HG02973 (cell line): ENCODE measurements at regions not wholly inside any gene's neighbourhood (a gene's known extent, or its start where the extent isn't known, plus 50 kb on each side); places are given as distances from the start of the nearest gene placed in this dataset.
"Not testable (repeated sequence)": the region's sequence is repeated elsewhere in the genome, so short reads cannot be mapped to it uniquely, and the experiment has no call there.

Experiments
- ATAC-seq: cut with Tn5 transposase; IDR thresholded peaks from one replicate; pipeline ENCODE4 v1.9.1; 2021; ENCODE audit warnings: moderate library complexity; ENCODE audit not compliant: unreplicated experiment

DNA sequence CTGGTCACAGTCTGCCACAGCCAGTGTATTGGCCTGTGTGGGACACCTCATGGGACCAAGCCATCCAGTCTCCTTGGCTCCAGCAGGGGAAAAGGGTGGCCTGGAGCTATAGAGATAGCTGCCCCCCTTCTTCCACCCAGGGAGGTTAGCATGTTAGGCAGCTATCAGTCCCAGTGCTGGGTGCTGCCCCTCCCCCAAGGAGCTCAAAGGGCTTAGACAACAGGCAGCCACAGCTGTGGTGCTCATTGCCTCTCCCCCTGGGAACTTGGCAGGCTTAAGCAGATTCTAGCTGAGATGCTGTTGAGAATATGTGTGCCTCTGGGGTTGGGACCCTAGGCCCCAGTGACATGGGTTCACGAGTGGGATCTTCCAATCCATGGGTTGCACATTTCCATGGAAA, 226.0 kb upstream of the PTGER4 start:
- ATAC-seq, result no peak

DNA sequence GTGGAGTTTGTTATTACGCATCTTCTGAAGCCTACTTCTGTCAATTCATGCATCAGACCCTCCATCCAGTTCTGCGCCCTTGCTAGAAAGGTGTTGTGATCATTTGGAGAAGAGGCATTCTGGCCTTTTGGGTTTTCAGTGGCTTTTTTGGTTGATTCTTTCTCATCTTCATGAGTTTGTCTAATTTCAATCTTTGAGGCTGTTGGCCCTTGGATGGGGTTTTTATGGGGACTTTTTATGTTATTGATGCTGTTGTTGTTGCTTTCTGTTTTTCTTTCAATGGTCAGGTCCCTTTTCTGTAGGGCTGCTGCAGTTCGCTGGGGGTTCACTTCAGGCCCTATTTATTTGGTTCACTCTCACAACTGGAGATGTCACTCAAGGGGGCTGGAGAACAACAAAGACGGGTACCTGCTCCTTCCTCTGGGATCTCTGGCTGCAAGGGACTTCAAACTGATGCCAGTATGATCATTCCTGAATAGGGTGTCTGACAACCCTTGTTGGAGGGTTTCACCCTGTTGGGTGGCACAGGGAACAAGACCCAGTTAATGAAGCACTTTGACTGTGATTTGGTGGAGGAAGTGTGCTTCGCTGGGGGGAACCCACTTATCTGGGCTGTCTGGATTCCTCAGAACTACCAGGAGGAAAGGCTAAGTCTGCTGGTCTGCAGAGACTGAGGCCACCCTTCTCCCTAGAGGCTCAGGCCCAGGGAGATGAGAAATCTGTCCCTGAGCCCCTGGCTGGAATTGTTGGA, 226.7 kb upstream of the PTGER4 start:
- no peak for ATAC-seq

DNA sequence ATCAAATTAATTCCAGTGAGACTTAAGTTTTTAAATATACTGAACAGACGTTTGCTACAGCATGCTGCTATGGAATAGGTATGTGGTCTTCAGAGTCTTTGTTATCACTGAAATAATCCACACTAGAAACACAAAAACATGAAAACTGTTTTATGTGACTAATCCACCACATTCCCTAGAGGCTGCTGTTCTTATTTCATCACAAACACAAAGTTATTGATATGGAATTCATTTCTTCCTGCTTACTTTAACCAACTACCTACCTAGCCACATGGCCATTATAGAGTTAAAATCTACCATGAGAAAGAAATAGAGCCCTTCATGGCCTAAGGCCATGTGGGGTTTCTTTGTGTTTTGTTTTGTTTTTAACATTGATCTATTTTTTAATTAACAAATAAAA, 232.3 kb upstream of the PTGER4 start:
- ATAC-seq, result no peak

DNA sequence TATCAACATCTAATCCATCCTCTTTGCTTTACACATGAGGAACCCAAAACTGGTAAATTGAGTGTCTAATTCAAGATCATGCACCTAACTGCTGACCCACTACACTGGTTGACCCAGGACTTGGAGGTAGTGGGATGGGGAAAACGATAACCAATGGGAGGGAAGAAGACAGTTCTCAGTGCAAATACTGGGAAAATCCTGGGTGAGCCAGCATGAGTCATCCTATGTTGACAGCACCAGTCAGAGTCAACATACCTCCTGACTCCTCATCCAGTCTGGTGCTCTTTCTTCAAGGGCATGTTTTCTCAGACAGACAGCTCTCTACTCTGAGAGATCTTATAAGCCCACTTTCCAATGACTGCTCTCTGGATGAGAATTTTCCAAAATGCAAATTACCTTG, 232.8 kb upstream of the PTGER4 start:
- no peak for ATAC-seq

DNA sequence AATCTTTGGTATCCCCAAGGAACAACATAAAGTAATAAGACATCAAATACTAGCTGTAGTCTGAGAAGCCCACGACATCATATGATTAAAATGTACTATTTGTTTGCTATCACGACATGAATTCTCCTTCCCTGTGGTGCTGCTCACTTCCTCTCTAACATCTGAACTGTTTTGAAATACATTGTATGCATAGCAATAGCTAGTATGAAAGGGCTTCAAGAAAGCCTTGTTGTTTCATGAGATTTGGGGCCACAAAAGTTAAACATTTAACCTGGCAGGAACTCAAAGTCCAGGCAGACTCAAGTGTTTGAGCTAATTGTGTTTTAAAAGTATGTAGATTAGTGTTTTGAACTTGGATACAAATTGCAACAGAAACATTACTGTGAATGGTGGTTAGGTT, 237.4 kb upstream of the PTGER4 start:
- peak; percentile 46 for ATAC-seq

DNA sequence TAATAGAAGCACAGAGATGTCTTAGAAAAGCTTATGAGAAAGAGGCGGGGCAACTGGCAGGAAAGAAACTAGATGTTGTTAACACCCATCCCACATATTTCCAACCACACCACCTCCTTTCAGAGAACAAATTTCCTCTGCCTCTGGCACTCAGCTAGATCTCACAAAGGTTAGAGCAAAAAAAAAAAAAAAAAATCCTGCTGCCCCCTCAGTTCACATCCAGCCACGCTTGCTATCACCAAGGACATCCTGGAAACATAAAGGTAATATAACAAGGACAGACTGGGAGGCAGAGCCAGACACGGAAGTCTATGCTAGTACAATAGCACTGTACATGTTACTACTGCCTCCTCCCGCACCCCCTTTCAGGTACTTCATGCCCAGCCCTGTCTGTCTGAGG, 238.0 kb upstream of the PTGER4 start:
- no peak for ATAC-seq

DNA sequence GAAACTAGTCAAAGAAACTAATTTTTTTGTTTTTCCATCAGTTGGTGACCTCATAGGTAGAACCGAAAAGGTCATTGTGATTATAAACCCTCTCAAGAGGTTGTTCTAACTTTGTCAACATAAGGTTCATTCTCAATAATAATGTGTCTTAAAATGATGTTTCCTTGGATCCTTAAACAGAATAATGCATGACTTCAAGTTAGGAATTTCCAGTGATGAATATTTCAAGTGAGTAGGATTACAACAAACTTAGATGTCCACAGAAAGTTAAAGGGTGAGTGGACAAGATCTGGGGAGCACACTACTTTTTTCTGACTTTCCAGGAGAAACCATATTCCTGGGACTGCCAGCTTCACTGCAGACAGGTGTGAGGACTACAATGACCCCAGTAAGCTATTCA, 239.0 kb upstream of the PTGER4 start:
- ATAC-seq, result no peak

DNA sequence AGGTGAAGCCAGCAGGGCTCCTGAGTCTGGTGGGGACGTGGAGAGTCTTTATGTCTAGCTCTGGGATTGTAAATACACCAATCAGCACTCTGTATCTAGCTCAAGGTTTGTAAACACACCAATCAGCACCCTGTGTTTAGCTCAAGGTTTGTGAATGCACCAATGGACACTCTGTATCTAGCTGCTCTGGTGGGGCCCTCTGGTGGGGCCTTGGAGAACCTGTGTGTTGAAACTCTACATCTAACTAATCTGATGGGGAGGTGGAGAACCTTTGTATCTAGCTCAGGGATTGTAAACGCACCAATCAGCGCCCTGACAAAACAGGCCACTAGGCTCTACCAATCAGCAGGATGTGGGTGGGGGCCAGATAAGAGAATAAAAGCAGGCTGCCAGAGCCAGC, 240.6 kb upstream of the PTGER4 start:
- not testable (repeated sequence) for ATAC-seq

DNA sequence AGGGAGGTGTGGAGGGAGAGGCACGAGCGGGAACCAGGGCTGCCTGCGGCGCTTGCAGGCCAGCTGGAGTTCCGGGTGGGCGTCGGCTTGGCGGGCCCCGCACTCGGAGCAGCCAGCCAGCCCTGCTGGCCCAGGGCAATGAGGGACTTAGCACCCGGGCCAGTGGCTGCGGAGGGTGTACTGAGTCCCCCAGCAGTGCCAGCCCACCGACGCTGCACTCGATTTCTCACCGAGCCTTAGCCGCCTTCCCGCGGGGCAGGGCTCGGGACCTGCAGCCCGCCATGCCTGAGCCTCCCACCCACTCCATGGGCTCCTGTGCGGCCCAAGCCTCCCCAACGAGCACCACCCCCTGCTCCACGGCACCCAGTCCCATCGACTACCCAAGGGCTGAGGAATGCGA, 241.1 kb upstream of the PTGER4 start:
- ATAC-seq, result not testable (repeated sequence)

DNA sequence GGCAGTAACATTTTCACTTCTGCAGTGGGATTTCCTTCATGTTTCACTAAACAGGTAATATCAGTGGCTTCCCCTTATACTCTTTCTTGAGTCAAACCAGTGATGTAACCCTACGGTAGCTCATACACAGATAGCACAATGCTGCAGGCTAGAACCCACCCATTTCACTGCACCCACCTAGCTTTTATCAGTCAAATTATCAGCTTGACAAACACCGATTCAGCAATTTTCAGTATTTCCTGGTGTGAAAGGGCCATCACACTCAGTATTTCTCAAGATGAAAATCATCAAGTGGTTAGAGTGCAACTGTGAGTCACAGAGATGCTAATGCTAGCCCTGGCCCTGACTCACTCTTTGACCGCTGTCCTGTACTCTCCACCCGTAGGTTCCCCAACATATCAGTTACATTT, 242.3 kb upstream of the PTGER4 start:
- ATAC-seq, result peak; percentile 61

DNA sequence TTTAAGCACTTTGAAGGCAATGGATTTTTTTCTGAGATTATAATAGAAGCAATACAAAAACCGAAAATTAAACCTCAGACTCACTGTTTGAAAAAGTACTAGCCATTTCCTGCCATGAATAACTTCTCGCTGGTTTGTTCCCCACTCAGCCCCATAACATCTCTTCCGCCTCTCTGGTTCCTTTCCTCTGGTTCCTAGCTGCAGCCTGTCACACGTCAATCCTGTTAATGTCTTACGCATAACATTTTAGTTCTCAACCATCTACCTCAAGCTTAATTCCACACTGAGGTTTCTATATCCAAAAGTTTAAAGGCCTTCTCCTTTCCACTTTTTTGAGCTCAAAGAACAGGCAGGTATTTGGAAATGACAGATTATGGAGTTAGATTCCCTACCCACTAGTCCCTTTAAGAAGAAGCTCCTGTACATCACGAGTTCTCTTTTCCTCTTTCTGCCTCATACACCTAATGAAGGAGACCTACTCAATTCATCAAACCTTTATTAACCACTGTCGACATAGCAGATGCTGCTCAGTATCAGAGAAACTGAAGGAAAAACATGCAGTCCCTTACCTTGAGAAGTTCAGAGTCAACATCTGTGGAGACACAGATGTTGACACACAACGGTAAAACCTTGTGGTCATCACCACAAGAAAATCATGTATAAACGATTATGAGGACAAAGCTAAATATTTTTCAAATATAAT, 243.0 kb upstream of the PTGER4 start:
- ATAC-seq, result peak; percentile 62

DNA sequence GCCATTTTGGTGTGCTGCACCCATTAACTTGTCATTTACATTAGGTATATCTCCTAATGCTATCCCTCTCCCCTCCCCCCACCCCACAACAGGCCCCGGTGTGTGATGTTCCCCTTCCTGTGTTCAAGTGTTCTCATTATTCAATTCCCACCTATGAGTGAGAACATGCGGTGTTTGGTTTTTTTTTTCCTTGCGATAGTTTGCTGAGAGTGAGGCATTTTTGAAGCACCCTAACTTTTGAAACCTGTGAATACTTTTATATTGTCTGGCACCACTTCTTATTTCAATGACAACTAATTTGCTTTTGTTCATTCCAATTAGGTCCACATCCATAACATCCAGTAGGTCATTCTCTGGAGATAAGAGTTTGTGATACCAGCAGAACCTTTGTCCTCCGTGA, 244.0 kb upstream of the PTGER4 start:
- ATAC-seq, result not testable (repeated sequence)

DNA sequence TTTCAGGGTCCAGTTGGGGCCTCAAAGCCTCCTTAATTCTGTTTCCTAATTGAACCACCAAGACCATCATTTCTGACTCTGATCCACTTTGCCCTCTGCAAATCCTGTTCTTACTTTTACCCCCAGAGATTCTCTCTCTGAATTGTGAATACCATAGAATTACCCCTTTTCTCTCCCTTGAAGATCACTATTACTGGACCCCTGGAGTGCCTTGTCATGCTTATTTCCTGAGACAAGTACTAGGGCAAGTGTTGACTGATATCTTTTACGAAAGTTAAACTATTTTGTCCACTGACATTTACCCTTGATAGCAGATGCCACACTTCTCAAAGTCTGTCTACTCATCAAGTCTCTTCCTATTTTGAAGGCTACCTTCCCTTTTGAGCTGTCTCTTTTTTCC, 246.9 kb upstream of the PTGER4 start:
- no peak for ATAC-seq

DNA sequence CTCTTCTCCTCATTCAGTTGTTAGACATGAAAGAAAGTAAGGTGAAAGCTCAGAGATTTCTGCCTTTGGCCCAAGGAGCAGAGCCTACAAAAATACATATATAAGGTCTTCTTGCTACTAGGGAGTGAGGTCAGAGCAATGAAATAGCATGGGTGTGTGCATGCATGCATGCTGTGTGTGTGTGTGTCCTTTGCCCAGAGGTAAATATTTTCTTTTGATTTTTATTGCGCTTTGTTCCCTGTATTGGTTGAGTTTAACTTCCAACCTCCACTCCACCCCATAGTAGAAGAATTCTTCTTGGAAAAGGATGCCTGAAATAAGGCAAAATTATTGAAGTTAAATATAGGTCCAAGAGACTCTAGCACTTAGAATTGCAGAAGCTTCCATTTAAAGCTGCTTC, 248.0 kb upstream of the PTGER4 start:
- ATAC-seq, result no peak

DNA sequence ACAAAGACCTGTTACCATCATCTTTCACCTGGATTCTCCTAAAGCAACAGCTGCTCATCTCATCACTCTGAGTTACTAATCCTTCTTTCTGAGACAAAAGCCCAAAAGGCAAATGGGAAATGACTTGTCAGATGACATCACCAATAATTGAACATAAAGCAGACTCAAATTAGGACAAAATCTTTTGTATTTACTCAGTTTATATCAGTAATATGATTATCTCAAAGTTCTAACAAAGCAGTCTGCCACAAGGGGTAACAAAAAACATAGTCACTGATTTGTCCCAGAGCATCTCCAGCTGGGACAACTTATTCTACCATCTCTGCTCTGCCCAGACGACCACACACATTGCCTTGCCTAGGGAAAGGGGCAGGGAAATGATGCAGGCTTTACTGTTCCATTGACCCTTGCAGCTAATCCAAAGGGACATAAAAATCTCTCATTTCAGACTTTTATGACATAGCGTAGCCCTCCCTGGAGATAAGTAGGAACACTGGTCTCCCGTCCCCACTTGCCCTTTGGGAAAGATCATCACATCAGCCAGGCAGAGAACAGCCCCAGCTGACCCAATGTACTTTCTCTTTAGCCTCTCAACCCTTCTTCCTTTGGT, 249.5 kb upstream of the PTGER4 start:
- no peak for ATAC-seq

DNA sequence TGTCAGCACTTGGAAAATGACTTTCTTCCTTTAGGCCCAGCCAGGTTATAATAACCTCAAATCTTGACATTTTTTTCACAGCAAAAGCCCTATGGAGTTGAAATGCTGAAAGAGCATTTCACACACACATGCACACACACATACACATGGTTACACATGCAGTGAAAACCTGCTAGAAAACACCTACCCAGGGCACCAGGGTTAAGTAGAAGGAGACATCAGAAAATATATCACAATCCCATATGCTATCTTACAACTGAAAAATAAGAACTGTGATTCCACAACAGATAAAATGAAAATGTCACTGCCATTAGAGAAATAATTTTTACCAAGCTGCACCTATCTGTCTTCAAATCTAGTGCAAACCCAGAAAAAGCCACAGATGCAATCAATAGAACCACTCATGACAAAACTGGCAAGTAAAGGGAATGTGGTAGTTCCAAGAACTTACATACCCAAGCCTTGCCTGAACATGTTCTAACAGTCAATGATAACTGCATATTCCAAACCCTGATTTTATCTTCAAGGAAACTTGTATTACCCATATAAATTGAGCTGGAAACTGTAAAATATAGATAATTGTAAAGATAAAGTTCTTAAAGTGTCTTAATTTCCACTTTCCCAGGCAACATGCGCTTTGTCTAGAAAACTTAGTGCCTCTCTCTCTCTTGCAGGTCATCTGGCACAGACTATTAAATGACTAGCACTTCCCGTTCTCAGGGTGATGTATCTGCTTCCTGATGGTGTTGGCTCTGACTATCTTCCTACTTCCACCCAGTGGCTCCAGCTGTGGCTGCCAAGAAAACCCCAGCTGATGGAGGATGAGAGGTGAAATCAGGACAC, 250.2 kb upstream of the PTGER4 start:
- no peak for ATAC-seq

DNA sequence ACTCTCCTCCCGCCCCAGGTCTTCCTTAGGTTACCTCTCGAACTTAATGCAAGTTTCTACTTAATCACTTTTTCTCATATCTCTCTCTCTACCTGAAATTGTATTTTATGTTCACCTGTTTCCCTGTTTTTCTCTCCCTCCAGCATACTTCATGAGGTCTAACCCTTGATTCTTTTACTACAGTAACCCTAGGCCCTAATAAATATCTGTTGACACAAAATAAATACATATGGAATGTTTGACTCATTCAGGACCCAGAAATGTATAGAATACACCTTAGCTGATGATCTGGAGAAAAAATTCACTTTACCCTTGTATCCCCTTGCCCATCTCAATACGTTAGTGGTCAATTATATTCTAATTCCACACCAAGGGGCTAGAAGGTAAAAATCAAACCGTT, 250.9 kb upstream of the PTGER4 start:
- ATAC-seq, result no peak

DNA sequence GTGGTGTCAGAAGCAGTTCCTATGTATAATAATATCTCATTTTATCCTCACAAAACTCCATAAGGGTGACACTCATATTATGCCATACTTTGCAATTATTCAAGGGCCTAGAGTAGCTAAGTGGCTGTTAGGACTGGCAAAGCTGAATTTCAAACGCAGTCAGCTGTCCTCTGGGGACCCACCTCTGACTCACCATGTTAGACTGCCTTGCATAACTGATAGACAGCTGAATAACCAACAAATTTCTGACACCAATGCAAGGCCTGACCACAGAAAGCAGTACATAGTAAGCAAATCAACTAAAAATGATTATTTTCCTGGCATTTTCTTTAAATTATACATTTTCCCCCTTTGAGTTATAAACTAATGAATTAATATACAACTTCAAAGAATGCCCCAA, 251.6 kb upstream of the PTGER4 start:
- ATAC-seq, result no peak

DNA sequence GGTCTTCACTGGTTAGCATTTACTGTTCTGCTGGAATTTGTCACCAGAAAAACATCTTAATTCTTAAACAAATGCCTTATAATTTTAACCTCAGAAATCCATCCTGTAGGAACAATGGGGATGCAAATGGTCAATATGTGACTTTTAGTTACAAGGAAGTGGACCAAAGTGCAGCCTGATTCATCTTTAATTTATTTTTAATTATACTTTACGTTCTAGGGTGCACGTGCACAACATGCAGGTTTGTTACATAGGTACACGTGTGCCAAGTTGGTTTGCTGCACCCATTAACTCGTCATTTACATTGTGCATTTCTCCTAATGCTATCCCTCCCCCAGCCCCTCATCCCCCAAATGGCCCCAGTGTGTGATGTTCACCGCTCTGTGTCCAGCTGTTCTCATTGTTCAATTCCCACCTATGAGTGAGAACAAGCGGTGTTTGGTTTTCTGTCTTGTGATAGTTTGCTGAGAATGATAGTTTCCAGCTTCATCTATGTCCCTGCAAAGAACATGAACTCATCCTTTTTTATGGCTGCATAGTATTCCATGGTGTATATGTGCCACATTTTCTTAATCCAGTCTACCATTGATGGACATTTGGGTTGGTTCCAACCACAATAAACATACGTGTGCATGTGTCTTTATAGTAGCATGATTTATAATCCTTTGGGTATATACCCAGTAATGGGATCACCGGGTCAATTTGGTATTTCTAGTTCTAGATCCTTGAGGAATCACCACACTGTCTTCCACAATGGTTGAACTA, 262.5 kb upstream of the PTGER4 start:
- ATAC-seq, result not testable (repeated sequence)

DNA sequence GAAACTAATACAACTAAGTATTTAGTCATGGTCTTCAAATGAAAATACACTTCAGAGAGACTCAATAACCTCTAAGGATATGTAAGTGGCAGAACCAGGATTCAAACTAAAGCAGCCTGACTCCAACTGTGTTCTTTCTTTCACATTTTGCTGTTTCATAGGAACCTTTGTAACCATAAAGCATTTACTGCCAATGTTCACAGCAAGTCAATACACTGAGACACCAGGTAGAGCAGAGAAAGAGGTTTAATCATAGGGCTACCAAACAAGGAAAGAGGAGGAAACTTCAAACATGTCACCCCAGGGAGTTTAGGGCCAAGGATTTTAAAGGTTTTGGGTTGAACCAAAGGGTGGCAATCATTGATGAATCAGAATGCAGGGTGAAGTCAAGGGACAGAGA, 263.1 kb upstream of the PTGER4 start:
- ATAC-seq, result no peak

DNA sequence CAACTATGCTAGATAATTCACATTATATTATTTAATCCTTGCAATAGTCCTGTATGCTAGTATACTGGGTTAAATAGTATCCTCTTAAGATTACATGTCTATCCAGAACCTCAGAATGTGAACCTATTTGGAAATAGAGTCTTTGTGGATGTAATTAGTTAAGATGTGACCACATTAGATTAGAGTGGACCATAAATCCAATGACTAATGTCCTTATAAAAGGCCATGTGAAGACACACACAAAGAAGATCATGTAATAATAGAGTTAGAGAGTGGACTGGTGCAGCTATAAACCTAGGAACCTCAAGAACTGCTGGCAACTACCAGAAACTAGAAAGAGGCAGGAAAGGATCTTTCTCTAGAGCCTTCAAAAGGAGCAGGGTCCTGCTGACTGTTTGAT, 263.6 kb upstream of the PTGER4 start:
- ATAC-seq, result no peak
